GM12874 (cell line): ENCODE measurements at regions not wholly inside any gene's neighbourhood (a gene's known extent, or its start where the extent isn't known, plus 50 kb on each side); places are given as distances from the start of the nearest gene placed in this dataset.

Experiments used
- TF ChIP-seq, protein P1 (sequence below): IDR thresholded peaks from 2 replicates; pipeline ENCODE4 v1.5.1; 2011; ENCODE audit warnings: low read depth, mild to moderate bottlenecking, control low read depth, low read length, moderate library complexity; ENCODE audit not compliant: insufficient read depth

DNA sequence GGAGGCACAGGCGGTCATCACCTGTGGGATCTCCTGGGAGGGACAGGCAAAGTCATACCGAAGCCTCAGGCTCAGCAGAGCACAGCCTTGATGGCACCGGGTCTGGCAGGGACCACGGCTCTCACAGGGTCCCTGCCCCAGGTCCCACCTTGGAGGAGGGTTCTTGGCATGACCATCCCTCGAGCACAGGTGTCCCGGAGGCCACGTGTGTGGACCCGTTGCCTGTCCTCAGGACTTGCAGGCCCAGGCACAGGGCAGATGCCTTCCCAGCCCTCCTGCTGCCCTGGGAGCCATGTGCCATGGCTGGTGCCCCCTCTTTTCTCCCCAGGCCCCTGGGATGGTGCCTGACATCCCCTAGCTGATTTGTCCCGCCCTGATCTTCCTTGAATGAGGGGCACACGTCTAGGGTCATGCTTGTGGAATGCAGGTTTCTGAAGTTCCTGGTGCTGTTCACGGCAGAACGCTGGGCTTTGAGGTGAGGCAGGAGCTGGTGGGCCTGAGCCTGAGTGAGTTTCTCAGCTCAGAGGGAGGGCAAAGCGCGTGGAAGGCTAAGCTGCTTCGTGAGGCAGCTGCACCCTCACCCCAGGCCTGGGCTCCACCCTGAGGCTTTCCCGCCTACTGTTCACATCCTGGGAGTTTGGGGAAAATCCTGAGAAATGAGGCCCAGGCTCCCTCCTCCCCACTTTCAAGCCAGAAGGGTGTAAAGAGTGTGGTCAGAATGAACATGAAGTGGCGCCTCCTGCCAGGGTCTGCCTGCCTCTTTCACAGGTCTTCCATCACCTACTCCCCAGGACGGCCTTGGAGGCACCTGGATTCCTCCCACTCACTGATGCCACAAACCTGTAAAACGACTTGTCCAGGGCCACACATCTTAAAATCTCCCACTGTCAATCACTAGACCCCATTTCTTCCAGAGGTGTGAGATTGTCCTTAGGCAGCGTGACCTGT is 325.8 kb upstream of the B3GAT1 start:
- TF ChIP-seq, protein P1, sequence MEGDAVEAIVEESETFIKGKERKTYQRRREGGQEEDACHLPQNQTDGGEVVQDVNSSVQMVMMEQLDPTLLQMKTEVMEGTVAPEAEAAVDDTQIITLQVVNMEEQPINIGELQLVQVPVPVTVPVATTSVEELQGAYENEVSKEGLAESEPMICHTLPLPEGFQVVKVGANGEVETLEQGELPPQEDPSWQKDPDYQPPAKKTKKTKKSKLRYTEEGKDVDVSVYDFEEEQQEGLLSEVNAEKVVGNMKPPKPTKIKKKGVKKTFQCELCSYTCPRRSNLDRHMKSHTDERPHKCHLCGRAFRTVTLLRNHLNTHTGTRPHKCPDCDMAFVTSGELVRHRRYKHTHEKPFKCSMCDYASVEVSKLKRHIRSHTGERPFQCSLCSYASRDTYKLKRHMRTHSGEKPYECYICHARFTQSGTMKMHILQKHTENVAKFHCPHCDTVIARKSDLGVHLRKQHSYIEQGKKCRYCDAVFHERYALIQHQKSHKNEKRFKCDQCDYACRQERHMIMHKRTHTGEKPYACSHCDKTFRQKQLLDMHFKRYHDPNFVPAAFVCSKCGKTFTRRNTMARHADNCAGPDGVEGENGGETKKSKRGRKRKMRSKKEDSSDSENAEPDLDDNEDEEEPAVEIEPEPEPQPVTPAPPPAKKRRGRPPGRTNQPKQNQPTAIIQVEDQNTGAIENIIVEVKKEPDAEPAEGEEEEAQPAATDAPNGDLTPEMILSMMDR: no peak

DNA sequence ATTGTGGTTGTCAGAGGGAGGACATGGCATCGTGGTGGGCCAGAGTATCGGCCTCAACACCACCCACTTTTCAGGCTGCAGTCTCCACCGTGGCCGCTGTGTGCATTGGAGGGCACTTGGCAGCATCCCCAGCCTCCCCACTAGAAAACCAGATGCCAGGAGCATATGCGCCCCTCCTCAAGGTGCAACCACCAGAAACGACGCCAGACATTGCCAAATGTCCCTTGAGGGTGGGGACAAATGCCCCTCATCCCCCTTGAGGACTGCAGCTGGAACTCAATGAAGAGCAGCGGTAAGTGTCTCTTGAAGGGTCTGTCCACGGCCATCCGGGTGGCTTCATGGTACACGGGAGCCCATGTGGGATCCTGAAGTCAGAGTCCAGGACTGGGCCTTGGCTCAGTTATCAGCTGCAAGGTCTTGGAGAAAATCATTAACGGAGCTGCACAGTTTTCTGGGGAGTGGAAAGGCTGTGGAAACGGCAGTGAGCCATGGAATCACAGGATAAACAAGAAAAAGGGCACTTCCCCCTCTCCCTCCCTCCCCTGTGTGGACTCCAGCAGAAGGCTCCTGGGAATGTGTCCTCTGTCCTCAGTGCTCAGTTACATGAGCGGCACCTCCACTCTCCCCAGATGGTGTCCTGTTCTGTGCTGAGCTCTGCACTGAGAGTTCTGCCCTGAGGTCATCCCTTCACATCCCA is 324.4 kb upstream of the B3GAT1 start:
- TF ChIP-seq, protein P1: no peak

DNA sequence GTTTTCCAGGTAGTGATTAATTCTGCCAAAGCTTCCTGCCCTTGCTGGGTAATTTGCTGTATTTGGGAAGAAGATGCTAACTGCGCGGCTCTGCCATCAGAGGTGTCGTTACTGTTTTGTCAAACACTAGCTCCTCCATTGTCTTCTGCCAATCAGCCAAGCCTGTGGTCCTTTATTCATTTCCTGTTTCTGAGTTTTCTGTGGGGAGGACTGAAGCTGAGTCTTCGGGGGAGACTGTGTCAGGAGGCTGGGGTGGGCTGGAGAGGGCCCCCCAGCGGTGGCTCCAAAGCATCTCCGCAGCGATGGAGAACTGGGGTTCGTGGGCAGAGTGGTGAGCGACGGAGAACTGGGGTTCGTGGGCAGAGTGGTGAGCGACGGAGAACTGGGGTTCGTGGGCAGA is 322.9 kb upstream of the B3GAT1 start:
- TF ChIP-seq, protein P1: no peak

DNA sequence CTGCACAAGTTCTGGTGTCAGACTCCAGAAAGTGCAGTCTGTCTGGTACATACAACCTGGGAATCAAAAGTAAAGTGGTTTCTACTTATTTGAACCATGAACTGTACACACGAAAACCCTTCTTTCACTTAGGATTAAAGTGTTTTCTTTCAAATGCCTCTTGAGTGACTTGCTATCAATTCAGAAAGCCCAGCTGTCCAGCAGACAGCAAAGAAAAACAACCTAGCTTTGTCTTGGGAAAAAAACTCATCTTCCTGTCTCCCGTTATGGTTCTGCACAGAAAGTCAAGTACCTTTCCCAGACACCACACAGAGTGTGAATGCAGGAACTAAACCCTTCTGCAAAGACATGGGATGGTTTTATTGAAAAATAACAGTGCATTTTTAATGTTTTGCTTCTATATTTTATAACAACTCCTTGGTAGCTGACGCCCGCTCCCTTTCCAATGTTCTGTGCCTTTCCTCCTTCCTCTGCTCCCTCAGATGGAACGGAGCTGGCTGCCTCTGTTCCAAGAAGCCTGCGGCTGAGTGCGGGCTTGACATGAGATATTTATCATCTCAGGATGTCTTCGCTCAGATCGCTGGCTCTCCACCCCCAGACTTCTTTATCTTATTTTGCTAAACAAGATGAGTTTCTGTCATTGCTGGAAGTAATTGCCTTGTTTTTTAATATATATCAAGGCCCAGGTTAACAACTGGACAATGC is 322.3 kb upstream of the B3GAT1 start:
- TF ChIP-seq, protein P1: no peak

DNA sequence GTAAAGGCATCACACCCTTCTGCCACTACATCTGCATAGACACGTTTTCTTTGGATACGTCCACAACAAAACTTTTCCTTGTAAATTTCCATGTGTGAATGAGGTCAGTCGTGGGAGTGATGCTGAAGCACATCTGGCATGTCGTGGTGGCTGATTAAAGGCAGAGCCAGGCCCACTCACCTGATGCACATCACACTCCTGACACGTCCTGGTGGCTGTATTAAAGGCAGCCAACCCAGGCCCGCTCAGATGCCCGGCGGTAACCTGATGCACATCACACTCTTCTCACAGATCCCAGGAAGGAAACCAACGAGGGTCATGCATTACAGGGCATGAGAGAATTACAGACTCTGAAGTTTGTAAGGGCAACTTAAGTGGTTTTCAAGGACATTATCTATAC is 321.6 kb upstream of the B3GAT1 start:
- TF ChIP-seq, protein P1: no peak

DNA sequence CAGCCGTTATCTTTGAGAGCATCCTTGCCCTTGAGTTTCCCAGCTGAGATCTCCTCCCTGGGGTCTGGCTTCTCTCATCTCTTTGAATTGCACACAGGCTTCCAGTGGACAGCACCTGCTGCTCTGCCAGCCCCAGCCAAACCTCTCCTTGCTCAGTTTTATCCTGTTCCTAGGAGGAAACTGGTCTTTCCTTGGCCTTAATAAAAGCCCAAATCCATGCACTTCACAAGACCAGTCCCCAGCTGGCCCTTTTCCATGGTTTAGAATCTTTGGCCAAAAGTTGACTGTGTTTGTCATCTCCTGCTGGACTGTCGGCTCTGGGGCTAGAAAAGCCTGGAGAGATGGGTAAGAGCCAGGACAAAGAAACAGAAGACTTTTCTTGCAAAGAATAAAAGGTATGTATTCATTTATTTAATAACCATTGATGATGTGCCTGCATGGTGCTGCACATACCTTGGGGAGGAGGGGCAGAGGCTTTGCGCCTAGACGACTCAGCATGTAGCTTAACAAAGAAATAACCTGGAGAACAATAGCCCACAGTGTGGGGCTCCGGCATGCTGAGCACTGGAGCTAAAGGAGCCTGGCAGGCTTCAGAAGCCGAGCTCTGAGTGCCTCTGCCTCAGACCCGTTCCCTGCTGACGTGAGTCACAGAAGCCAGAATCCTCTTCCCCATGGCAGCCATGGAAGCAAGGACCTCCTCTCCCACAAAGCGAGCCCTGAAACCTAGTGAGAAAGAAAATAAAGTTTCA is 319.3 kb upstream of the B3GAT1 start:
- TF ChIP-seq, protein P1: no peak
